ENCODE measurements at regions not wholly inside any gene's neighbourhood (a gene's known extent, or its start where the extent isn't known, plus 50 kb on each side); places are given as distances from the start of the nearest gene placed in this dataset.

GRCh38 chr2:60309941-60310660 is 243.4 kb downstream of the BCL11A start:
- Histone ChIP-seq H3K4me1 (ENCODE audit: control insufficient read depth, insufficient read depth, low read length) (peaks cover 7% of the 10 kb centered on the region), H3K27me3 (ENCODE audit: control insufficient read depth in 1 of 2, insufficient read depth in 2 of 2, low read length in 2 of 2) (no peaks in the 10 kb centered on the region), H3K36me3 (ENCODE audit: control insufficient read depth in 2 of 2, insufficient read depth in 2 of 2, low read length in 2 of 2) (no peaks in the 10 kb centered on the region), H3K27ac (ENCODE audit: low read length) (no peak overlapping the region), H3K4me3 (ENCODE audit: low read length in 2 of 2) (no peak overlapping the region), H3K9ac (ENCODE audit: low read length in 2 of 2) (no peak overlapping the region), H3K9me3 (ENCODE audit: control insufficient read depth in 2 of 2, low read length in 2 of 2) (no peaks in the 10 kb centered on the region)

DNA sequence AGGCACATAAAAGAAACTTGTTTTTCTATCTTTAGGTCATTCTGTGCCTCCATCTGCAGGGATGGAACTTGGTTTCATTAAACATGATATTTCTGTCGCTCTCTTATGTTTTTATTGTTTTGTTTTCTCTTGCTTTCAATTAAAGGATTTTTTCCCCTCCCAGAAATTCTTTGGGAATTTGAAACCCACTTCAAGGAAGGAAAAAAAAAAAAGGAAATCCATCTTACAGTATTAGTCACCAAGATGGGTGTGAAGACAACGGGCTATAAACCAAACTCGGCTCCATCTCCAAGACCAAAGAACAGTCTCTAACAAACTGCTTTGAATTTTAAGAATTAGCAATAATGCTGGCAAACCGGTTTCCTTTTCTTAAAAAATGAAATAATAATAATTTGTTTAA is 244.1 kb downstream of the BCL11A start:
- no peaks in the 10 kb centered on the region for H3K36me3 ChIP-seq (ENCODE audit: control insufficient read depth in 2 of 2, insufficient read depth in 2 of 2, low read length in 2 of 2)
- H3K27ac ChIP-seq (ENCODE audit: low read length): no peak overlapping the region
- peaks cover 7% of the 10 kb centered on the region for H3K4me1 ChIP-seq (ENCODE audit: control insufficient read depth, insufficient read depth, low read length)
- H3K9me3 ChIP-seq (ENCODE audit: control insufficient read depth in 2 of 2, low read length in 2 of 2): no peaks in the 10 kb centered on the region
- H3K9ac ChIP-seq (ENCODE audit: low read length in 2 of 2): no peak overlapping the region
- H3K4me3 ChIP-seq (ENCODE audit: low read length in 2 of 2): no peak overlapping the region
- no peaks in the 10 kb centered on the region for H3K27me3 ChIP-seq (ENCODE audit: control insufficient read depth in 1 of 2, insufficient read depth in 2 of 2, low read length in 2 of 2)

- H3K27ac ChIP-seq (ENCODE audit: low read length): no peak overlapping the region
- no peak overlapping the region for H3K9ac ChIP-seq (ENCODE audit: low read length in 2 of 2)
- H3K36me3 ChIP-seq (ENCODE audit: control insufficient read depth in 2 of 2, insufficient read depth in 2 of 2, low read length in 2 of 2): no peaks in the 10 kb centered on the region
- H3K27me3 ChIP-seq (ENCODE audit: control insufficient read depth in 1 of 2, insufficient read depth in 2 of 2, low read length in 2 of 2): no peaks in the 10 kb centered on the region
- peaks cover 7% of the 10 kb centered on the region for H3K4me1 ChIP-seq (ENCODE audit: control insufficient read depth, insufficient read depth, low read length)
- H3K9me3 ChIP-seq (ENCODE audit: control insufficient read depth in 2 of 2, low read length in 2 of 2): no peaks in the 10 kb centered on the region
- H3K4me3 ChIP-seq (ENCODE audit: low read length in 2 of 2): no peak overlapping the region
These were observed 247.1 kb downstream of the BCL11A start for GRCh38 chr2:60306267-60306861.

- Histone ChIP-seq H3K4me1 (ENCODE audit: control insufficient read depth, insufficient read depth, low read length) (peaks cover 7% of the 10 kb centered on the region), H3K27ac (ENCODE audit: low read length) (no peak overlapping the region), H3K27me3 (ENCODE audit: control insufficient read depth in 1 of 2, insufficient read depth in 2 of 2, low read length in 2 of 2) (no peaks in the 10 kb centered on the region), H3K9ac (ENCODE audit: low read length in 2 of 2) (no peak overlapping the region), H3K4me3 (ENCODE audit: low read length in 2 of 2) (no peak overlapping the region), H3K36me3 (ENCODE audit: control insufficient read depth in 2 of 2, insufficient read depth in 2 of 2, low read length in 2 of 2) (no peaks in the 10 kb centered on the region), H3K9me3 (ENCODE audit: control insufficient read depth in 2 of 2, low read length in 2 of 2) (no peaks in the 10 kb centered on the region)
These were observed 249.8 kb downstream of the BCL11A start for GRCh38 chr2:60303680-60304079.

DNA sequence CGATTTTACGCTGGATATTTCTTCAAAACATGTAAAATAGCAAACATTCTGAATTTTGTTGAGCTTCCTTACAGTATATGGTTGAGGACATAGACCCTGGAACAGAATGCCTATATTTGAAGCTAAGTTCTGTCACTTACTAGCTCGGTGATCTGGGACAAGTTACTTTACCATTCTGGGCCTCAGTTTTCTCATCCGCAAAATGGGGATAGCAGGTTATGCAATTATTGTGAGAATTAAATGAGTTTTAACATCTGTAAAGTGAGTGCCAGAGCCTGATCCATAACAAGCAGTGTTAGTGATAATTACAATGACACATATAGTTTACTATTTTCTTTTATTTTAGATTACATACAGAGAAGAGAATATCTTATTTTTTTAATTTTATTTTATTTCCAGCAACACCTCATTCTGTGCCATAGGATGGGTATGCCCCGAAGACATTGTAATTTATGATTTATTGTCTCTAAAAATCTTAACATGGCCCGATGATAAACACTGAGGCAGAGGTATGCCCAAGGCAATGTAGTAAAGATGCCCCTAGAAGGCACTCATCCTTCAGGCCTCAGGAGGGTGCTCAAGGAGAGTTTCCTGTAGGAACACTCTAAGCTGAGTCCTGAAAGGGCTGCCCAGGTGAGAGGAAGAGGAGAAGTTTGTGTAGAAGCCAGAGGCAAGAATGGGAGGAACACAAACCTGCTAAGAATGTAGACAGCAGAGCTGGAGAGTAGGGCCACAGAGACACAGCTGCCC is 250.9 kb downstream of the BCL11A start:
- no peak overlapping the region for H3K9ac ChIP-seq (ENCODE audit: low read length in 2 of 2)
- no peak overlapping the region for H3K27ac ChIP-seq (ENCODE audit: low read length)
- H3K27me3 ChIP-seq (ENCODE audit: control insufficient read depth in 1 of 2, insufficient read depth in 2 of 2, low read length in 2 of 2): no peaks in the 10 kb centered on the region
- H3K9me3 ChIP-seq (ENCODE audit: control insufficient read depth in 2 of 2, low read length in 2 of 2): no peaks in the 10 kb centered on the region
- no peak overlapping the region for H3K4me3 ChIP-seq (ENCODE audit: low read length in 2 of 2)
- peaks cover 7% of the 10 kb centered on the region for H3K4me1 ChIP-seq (ENCODE audit: control insufficient read depth, insufficient read depth, low read length)
- H3K36me3 ChIP-seq (ENCODE audit: control insufficient read depth in 2 of 2, insufficient read depth in 2 of 2, low read length in 2 of 2): no peaks in the 10 kb centered on the region

- Histone ChIP-seq H3K27ac (ENCODE audit: low read length) (no peak overlapping the region), H3K9ac (ENCODE audit: low read length in 2 of 2) (no peak overlapping the region), H3K9me3 (ENCODE audit: control insufficient read depth in 2 of 2, low read length in 2 of 2) (no peaks in the 10 kb centered on the region), H3K4me3 (ENCODE audit: low read length in 2 of 2) (no peak overlapping the region), H3K27me3 (ENCODE audit: control insufficient read depth in 1 of 2, insufficient read depth in 2 of 2, low read length in 2 of 2) (no peaks in the 10 kb centered on the region), H3K36me3 (ENCODE audit: control insufficient read depth in 2 of 2, insufficient read depth in 2 of 2, low read length in 2 of 2) (no peaks in the 10 kb centered on the region), H3K4me1 (ENCODE audit: control insufficient read depth, insufficient read depth, low read length) (peaks cover 4% of the 10 kb centered on the region)
These were observed 251.7 kb downstream of the BCL11A start for GRCh38 chr2:60301726-60302125.

DNA sequence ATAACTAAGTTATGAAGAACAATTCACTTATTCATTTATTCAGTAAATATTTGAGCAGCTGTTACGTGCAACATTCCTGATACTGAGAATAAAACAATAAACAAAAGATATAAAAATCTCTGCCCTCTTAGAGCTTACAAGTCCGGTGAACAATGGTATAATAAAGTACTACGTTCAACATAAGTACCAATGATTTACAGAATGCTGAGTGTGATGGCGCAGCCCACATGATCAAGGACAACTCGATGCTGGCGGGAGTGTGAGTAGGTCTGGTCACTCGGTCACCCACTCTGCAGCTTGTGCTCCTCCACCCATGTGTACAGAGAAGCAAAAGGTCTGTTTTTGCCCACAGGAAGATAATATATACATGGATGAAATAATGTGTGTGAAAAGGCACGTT is 254.3 kb downstream of the BCL11A start:
- no peaks in the 10 kb centered on the region for H3K4me1 ChIP-seq (ENCODE audit: control insufficient read depth, insufficient read depth, low read length)
- H3K27ac ChIP-seq (ENCODE audit: low read length): no peak overlapping the region
- no peak overlapping the region for H3K9ac ChIP-seq (ENCODE audit: low read length in 2 of 2)
- H3K36me3 ChIP-seq (ENCODE audit: control insufficient read depth in 2 of 2, insufficient read depth in 2 of 2, low read length in 2 of 2): no peaks in the 10 kb centered on the region
- H3K27me3 ChIP-seq (ENCODE audit: control insufficient read depth in 1 of 2, insufficient read depth in 2 of 2, low read length in 2 of 2): no peaks in the 10 kb centered on the region
- no peaks in the 10 kb centered on the region for H3K9me3 ChIP-seq (ENCODE audit: control insufficient read depth in 2 of 2, low read length in 2 of 2)
- no peak overlapping the region for H3K4me3 ChIP-seq (ENCODE audit: low read length in 2 of 2)

GRCh38 chr2:60298006-60298696 is 255.3 kb downstream of the BCL11A start:
- H3K36me3 ChIP-seq (ENCODE audit: control insufficient read depth in 2 of 2, insufficient read depth in 2 of 2, low read length in 2 of 2): no peaks in the 10 kb centered on the region
- no peak overlapping the region for H3K9ac ChIP-seq (ENCODE audit: low read length in 2 of 2)
- H3K4me3 ChIP-seq (ENCODE audit: low read length in 2 of 2): no peak overlapping the region
- H3K27me3 ChIP-seq (ENCODE audit: control insufficient read depth in 1 of 2, insufficient read depth in 2 of 2, low read length in 2 of 2): no peaks in the 10 kb centered on the region
- no peaks in the 10 kb centered on the region for H3K9me3 ChIP-seq (ENCODE audit: control insufficient read depth in 2 of 2, low read length in 2 of 2)
- no peaks in the 10 kb centered on the region for H3K4me1 ChIP-seq (ENCODE audit: control insufficient read depth, insufficient read depth, low read length)
- H3K27ac ChIP-seq (ENCODE audit: low read length): no peak overlapping the region

DNA sequence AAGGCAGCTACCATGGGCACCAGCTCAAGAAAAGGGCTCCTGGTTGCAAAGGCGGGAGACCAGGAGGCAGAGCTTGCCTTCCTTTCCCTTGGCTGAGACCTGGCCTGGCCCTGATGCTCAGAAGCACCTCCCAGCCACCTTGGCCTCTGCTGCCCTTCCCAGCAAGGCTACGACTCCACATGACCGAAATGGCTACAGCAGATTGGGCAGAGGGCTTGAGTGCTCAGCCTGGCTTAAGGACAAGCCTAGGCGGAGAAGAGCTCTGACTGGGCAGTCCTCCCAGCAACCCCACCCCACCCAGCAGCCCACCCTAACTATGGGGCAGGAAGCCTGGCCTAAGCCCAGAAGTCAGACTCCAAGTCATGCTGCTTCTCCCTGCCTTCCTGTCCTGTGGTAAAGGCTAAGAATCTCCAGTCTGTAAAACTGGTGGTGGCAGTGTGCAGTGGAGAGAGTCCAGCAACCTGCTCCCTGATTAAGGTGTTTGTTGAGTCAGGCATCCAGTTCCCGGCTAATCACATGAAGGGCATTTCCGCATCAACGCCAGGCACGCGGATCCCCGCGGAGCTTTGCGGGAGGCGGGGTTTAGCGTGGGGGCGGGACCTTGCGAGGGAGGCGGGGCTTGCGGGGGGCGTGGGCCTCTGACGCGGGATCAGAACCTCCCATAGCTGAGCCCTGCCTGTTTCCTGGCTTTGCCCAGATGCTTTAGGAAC is 256.0 kb downstream of the BCL11A start:
- no peaks in the 10 kb centered on the region for H3K36me3 ChIP-seq (ENCODE audit: control insufficient read depth in 2 of 2, insufficient read depth in 2 of 2, low read length in 2 of 2)
- no peaks in the 10 kb centered on the region for H3K9me3 ChIP-seq (ENCODE audit: control insufficient read depth in 2 of 2, low read length in 2 of 2)
- H3K4me1 ChIP-seq (ENCODE audit: control insufficient read depth, insufficient read depth, low read length): no peaks in the 10 kb centered on the region
- H3K9ac ChIP-seq (ENCODE audit: low read length in 2 of 2): no peak overlapping the region
- H3K27me3 ChIP-seq (ENCODE audit: control insufficient read depth in 1 of 2, insufficient read depth in 2 of 2, low read length in 2 of 2): no peaks in the 10 kb centered on the region
- no peak overlapping the region for H3K27ac ChIP-seq (ENCODE audit: low read length)
- no peak overlapping the region for H3K4me3 ChIP-seq (ENCODE audit: low read length in 2 of 2)

DNA sequence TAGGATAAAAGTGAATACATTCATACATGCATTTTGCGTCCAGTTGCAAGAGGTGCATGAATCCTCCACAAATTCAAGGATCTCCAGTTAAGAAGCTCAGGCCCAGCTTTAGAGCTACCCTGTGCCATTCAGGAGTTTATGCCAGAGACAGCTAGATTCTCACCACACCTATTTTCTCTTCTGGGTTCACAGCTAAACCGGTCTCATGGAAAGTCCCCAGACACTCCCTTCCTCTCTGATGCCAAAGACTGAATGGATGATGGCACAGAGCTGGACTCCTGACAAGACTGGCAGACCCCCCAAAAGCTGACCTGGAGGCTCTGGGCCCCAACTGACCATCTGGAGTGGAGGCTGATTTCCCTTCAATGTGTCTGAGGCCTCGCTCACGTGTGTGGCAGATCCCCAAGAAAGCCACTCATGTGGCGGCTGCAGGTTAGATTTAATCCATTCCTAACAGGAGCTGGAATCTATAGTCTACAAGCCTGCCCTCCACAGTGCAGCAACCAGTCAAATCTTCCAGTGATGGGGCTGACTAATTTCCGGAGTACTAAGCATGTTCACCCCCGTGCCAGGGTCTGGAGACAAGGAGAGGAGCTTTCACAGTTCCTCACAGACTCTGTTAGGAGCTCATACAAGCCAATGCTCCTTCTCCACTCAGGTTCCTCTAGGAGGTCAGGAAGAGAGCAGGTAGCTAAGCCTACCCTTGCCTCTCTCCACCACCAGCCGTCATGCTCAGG is 257.1 kb downstream of the BCL11A start:
- H3K9ac ChIP-seq (ENCODE audit: low read length in 2 of 2): no peak overlapping the region
- no peak overlapping the region for H3K4me3 ChIP-seq (ENCODE audit: low read length in 2 of 2)
- no peak overlapping the region for H3K27ac ChIP-seq (ENCODE audit: low read length)
- H3K27me3 ChIP-seq (ENCODE audit: control insufficient read depth in 1 of 2, insufficient read depth in 2 of 2, low read length in 2 of 2): no peaks in the 10 kb centered on the region
- no peaks in the 10 kb centered on the region for H3K36me3 ChIP-seq (ENCODE audit: control insufficient read depth in 2 of 2, insufficient read depth in 2 of 2, low read length in 2 of 2)
- H3K4me1 ChIP-seq (ENCODE audit: control insufficient read depth, insufficient read depth, low read length): no peaks in the 10 kb centered on the region
- H3K9me3 ChIP-seq (ENCODE audit: control insufficient read depth in 2 of 2, low read length in 2 of 2): no peaks in the 10 kb centered on the region
